Cardiac septum (tissue), 1 donor: ENCODE measurements at regions not wholly inside any gene's neighbourhood (a gene's known extent, or its start where the extent isn't known, plus 50 kb on each side); places are given as distances from the start of the nearest gene placed in this dataset.

Source experiments
- DNase-seq: peaks from one replicate; pipeline ENCODE4 v3.0.0-alpha.2; 2020; ENCODE audit warnings: low spot score
- intact Hi-C: fragments of 100-400 bp; cut with DNase I; formaldehyde crosslinking; loops from one replicate; pipeline ENCODE4 v1.14.0; 2022
- donor health status: DM: no; HTN: no; CAD: no.

DNA sequence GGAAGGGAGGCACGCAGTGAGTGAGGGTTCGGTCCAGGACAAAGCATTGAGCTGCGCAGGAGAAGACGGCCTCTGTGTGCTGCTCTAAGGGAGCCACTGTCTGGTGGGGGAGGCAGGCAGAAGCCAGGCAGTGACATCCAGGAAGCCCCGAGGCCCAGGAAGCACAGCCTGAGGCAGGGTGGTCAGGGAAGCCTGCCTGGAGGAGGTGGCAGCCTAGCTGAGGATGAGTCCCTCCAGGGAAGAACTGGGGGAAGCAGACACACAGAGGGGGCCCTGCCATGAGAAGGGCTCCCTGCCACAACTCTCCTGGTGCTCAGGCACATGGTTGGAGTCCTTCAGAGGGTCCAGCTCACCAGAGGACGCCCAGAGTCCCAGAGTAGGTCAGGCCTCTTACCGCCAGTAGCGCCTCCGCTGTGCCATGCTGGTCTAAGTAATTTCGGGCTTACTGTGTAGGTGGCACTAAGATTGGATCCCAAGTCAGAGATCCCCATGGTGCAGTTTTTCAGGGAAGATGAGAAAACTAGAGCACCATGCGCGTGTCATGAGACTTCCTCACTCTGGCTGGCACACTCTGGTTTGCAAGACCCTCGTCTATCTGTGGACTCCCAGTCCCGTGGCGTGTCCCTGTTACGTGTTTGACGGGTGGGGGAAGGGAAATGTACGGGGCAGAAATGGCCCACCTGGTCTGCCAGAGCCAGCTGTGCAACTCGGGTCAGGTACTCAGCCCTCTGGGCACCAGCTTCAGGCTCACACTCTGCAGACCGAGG lies 887.2 kb downstream of the BRD1 start:
- intact Hi-C loops: no loop called here
- no peak for DNase-seq

DNA sequence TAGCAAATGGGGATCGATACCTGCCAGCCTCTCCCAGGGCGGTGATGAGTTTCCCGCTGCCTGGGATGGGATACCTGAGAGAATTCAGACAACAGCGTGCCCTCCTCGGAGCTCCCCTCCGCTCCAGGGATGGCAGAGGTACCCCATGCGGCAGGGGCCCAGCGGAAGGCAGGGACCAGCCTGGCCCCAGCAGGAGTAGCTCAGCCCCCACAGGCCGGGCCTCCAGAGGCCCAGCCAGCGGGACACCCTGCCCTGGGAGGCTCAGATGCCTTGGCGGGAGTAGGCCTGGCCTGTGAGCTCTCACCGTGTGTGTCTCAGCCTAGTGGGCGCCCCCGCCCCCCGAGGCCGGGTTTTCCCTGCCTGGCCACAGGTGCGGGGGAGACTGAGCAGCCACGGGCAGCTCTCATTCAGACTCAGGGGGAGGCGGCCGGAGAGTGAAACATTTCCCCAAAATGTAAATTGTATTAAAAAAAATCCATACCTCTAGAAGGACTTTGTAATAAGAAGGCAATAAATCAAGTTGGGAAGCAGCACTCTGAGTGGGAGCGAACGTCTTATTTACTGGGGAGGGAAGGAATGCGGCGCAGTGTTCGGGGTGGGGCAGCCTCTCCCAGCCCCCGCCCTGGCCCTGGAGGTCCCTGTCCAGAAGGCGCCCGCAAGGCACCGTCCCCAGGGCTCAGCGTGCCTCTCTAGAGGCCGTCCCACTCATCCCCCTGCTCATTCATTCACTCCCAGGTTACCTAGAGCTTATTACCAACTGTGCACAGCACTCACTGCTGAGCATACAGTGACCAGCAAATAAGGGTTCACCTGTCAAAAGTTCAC lies 888.0 kb downstream of the BRD1 start:
- intact Hi-C loops: no loop called here

GRCh38 chr22:48938741-48939140 lies 888.9 kb downstream of the BRD1 start:
- intact Hi-C loops: no loop called here
- DNase-seq: no peak

More for the DNA sequence above, 888.0 kb downstream of the BRD1 start:
- no peak for DNase-seq

- intact Hi-C loops: no loop called here
Observed at GRCh38 chr22:48937032-48937639, 890.5 kb downstream of the BRD1 start.

GRCh38 chr22:48936391-48936790 lies 891.3 kb downstream of the BRD1 start:
- intact Hi-C loops: no loop called here
- DNase-seq: no peak

More at GRCh38 chr22:48937032-48937639, 890.5 kb downstream of the BRD1 start:
- DNase-seq: no peak

- DNase-seq: no peak
- intact Hi-C loops: no loop called here
Observed at GRCh38 chr22:48934446-48934845, 893.2 kb downstream of the BRD1 start.

DNA sequence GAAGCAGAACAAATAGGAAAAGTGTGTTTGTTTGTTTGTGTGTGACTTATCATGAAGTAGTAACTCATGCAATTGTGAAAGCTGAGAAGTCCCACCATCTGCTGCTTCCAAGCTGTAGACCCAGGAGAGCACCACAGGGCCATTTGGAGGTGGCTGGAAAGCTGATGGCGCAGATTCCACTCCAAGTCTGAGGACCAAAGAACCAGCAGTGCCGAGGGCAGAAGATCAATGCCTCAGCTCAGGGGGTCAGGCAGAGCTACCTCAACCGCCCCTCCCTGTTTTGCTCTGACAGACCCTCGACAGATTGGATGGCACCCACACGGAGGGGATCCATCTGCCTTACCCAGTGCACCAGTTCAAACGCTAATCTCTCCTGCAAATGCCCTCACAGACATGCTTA lies 896.2 kb downstream of the BRD1 start:
- no peak for DNase-seq
- intact Hi-C loops: no loop called here

DNA sequence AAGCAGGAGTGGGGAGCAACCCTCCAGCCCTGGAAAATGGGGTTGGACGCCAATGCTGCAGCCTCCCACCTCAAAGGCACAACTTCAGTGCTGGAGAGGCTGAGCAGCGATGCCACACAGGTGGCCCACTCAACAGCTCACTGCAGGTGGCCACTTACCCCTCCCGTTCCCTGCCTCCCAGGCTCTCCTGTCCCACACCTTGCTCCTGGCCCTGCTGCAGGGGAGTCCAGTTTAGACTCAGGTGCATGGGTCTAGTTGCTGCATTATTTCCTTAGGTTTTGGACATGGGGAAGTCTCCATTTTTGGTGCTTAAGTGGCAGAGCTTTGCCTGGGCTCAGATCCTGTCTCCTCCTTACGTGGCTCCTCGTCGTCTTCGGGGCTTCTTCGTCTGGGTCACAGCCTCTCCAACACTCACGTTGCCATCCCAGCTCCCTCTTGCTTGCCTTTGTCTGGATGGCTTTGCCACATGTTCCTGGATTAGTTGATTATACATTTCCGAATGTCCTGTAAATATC lies 898.3 kb downstream of the BRD1 start:
- intact Hi-C loops: no loop called here
- DNase-seq: no peak

GRCh38 chr22:48927591-48927990 lies 900.1 kb downstream of the BRD1 start:
- intact Hi-C loops: no loop called here
- DNase-seq: no peak

GRCh38 chr22:48926643-48927042 lies 901.0 kb downstream of the BRD1 start:
- no peak for DNase-seq
- intact Hi-C loops: no loop called here

- intact Hi-C loops: no loop called here
- DNase-seq: no peak
Observed at GRCh38 chr22:48926136-48926535, 901.5 kb downstream of the BRD1 start.

GRCh38 chr22:48925450-48925849 lies 902.2 kb downstream of the BRD1 start:
- intact Hi-C loops: no loop called here
- no peak for DNase-seq

DNA sequence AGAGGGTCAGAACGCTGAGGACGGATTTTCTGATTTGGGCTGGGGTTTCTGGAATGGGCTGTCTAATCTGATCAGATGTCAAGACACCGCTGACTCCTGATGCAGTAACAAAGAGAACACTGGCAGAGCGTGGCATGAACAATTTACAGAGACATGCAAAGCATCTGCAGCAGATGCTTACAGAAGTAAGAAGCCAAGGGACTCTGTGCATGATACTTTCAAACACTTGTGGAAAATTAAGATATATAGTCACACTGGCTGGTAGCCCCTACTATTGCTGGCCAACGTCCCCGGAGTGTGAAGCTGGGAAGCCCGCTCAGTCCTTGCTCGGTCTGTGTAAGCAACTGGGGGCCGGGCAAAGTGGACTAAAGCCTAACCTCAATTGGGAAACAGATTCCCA lies 903.7 kb downstream of the BRD1 start:
- DNase-seq: no peak
- intact Hi-C loops: no loop called here

- intact Hi-C loops: no loop called here
Observed at GRCh38 chr22:48923165-48923865, 904.4 kb downstream of the BRD1 start.

GRCh38 chr22:48921411-48921903 lies 906.2 kb downstream of the BRD1 start:
- DNase-seq: no peak
- intact Hi-C loops: no loop called here

More at GRCh38 chr22:48923165-48923865, 904.4 kb downstream of the BRD1 start:
- no peak for DNase-seq

GRCh38 chr22:48920776-48921241 lies 906.9 kb downstream of the BRD1 start:
- no peak for DNase-seq
- intact Hi-C loops: no loop called here

GRCh38 chr22:48919851-48920589 lies 907.7 kb downstream of the BRD1 start:
- intact Hi-C loops: no loop called here
- no peak for DNase-seq

DNA sequence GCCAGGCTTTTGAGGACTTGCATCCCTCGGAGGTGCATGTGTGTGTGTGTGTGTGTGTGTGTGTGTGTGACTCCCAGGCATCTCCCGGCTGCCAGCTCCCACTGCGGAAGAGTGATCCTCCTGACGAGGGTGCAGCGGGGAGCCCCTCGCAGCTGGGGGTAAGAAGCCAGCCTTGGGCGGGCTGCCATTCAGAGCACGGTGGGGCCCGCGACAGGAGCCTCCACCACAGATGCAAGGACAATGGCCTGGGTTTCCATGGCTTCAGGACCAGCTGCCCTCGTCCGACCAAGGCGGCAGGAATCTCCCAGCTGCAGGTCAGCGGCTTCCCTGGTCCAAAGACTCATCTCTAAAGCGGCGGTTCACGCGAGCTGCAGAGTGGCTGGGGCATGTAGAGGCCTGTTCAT lies 908.5 kb downstream of the BRD1 start:
- intact Hi-C loops: no loop called here
- DNase-seq: no peak
